GM10266 (cell line): ENCODE measurements at regions not wholly inside any gene's neighbourhood (a gene's known extent, or its start where the extent isn't known, plus 50 kb on each side); places are given as distances from the start of the nearest gene placed in this dataset.

ENCODE experiments used
- DNase-seq: peaks from one replicate; pipeline ENCODE4 v3.0.0; 2012; ENCODE audit errors: extremely low spot score
- CTCF ChIP-seq: IDR thresholded peaks from 2 replicates; pipeline ENCODE4 v1.5.1; 2012; ENCODE audit warnings: mild to moderate bottlenecking, low read depth; ENCODE audit not compliant: control insufficient read depth, insufficient read depth; ENCODE audit errors: missing control alignments

- TF ChIP-seq CTCF: no peak
- DNase-seq: no peak
These were observed 148.8 kb upstream of the SLITRK1 start for GRCh38 chr13:84031120-84031519.

GRCh38 chr13:84029396-84029795 is 147.1 kb upstream of the SLITRK1 start:
- DNase-seq: no peak
- no peak for TF ChIP-seq CTCF

- DNase-seq: no peak
- TF ChIP-seq CTCF: no peak
These were observed 143.6 kb upstream of the SLITRK1 start for GRCh38 chr13:84025824-84026223.

- TF ChIP-seq CTCF: no peak
- DNase-seq: no peak
These were observed 114.1 kb upstream of the SLITRK1 start for GRCh38 chr13:83996415-83996814.

- TF ChIP-seq CTCF: no peak
- no peak for DNase-seq
These were observed 113.7 kb upstream of the SLITRK1 start for GRCh38 chr13:83995930-83996329.

GRCh38 chr13:83992566-83993358 is 110.5 kb upstream of the SLITRK1 start:
- no peak for TF ChIP-seq CTCF
- no peak for DNase-seq

- DNase-seq: no peak
- no peak for TF ChIP-seq CTCF
These were observed 105.1 kb upstream of the SLITRK1 start for GRCh38 chr13:83987394-83987793.
